Activated CD4-positive, CD25-positive, alpha-beta regulatory T cell treated with anti-CD3 and anti-CD28 coated beads, Interleukin-2, amount 50 U/mL, for 16 hours (primary cell): ENCODE measurements at regions not wholly inside any gene's neighbourhood (a gene's known extent, or its start where the extent isn't known, plus 50 kb on each side); places are given as distances from the start of the nearest gene placed in this dataset.

Experiments
- DNase-seq: peaks from one replicate; pipeline ENCODE4 v3.0.0-alpha.2; 2020; ENCODE audit warnings: low read depth, low spot score

DNA sequence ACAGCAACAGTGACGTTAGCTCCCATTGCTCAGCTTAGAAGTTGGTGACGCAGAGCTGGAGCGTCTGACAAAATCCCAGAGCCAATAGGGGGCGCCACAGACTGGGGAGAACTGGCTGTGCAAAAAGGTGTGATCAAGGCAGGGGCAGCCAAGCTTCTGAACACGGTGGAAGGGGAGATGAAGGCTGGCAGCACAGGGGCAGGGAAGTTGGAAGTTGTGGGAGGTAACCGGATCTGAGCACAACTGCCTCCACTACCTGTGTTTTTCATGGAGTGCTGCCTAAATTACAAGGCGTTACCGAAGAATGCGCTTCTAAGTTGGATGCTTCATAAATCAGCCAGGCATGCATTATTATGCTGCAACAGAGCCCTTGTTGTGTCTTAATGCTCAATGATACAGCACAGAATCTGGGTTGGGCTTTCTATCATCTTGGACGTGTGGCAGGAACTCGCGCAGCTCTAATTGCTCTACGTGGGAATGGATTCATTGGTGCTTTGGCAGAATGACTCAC lies 370.0 kb downstream of the SLC4A3 start:
- DNase-seq: no peak

DNA sequence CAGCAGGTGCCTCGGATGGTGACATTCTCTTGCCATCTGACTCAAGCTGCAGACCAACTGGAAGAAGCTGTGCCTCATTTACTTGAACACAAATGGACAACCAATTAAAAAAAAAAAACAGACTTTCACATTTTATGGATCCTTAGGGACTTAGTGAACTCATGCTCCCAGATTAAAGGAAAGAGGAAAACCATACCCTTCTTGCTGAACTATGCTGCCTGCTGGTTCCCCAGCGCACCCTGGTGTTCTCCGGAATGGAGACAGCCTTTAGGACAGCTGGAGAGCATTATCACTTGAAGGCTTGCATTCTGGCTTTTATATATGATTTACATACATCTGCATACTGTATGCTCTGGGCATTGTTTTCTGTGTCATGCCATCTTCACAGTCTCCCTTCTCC lies 370.7 kb downstream of the SLC4A3 start:
- DNase-seq: no peak

DNA sequence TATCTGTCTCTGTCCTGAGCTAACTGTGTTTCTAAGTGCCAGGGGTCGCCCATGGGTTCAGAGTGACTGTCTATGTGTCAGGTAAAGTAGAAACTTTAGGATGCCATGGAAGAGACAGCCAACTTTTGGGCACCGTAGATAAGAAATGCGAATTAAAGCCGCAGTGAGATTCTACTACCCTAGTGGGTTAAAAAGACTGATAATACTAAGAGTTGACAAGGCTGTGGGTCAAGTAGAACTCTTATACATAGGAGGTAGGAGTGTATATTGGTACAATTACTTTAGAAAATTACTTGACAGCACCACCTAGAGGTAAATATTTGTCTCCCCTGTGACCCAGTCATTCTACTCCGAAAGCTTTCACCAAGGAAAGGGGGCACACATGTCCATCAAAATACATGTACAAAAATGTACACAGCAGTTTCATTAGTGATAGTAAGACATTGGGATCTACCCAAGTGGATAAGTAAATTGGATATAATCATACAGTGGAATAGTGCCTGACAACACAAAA lies 371.3 kb downstream of the SLC4A3 start:
- no peak for DNase-seq

DNA sequence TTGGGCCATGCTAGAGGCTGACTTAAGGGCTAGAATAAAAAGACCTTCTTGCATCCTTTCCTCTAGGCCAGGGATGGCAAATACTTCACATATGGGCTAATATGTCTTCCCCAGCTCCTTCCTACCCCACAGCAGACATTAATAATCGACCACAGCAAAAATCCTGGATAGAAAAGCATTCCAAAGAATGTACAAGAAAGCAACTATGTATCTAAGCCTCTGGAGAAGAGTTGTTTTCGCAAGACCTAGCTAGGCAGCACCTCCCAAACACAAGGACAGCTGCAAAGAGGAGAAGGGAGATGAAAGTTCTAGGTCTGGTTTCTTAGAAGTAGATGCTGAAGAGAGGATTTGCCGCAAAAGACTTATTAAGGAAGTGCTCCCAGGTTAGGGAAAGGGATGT lies 372.6 kb downstream of the SLC4A3 start:
- no peak for DNase-seq

DNA sequence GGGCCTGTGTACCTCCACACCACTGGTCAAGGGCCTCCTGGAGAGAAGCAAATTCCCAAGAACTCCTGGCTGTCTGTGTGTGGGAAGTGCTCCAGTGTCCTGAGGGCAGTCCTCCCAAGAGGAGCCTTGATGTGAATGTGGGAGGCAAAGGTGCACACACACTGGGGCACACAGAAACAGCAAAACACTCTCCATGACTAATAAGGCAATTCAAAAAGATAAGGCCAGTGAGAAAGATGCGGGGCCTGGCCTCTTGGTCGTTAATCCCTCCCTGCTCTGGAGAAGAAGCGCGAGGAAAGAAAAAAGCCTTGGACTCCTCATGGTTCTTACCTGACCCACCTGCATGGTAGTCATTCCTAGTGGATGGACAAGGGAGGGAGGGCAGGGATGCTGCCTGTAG lies 373.2 kb downstream of the SLC4A3 start:
- DNase-seq: no peak

DNA sequence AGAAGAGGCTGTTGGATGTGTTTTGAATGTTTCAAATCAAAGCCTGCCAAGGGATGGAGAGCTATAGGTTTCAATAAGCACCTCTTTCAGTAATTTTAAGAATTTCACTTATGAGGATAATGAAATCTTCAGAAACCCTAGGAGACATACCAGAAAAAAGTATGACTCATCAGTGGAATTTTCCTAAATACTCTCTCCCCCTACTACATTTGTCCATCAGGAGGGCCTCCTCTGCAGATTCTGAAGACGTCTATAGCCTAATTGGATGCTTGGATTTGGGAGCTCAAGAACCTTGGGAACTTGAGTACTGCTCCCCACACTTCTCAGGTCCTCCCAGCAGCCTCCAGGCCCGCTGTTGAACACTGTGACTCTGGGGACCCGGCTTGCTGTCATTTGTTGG lies 374.3 kb downstream of the SLC4A3 start:
- DNase-seq: no peak

DNA sequence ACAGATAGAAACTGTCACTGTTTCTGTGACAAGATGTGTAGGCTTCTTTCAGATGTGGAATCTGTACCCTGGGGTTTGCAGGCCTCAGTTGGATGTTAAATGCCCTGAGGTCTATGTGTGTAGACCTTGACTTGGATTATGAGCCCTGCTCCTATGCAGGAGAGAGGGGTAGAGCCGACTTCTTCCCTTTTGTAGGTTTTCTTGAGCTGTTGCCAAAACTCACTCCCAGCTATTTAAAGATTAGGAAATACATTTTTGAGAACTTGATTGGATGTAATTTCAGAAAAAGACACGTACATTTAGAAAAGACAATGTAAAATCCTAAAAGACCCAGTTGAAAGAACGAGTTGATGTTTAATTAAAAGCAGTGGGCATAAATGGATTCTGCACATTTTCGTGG lies 374.8 kb downstream of the SLC4A3 start:
- no peak for DNase-seq

DNA sequence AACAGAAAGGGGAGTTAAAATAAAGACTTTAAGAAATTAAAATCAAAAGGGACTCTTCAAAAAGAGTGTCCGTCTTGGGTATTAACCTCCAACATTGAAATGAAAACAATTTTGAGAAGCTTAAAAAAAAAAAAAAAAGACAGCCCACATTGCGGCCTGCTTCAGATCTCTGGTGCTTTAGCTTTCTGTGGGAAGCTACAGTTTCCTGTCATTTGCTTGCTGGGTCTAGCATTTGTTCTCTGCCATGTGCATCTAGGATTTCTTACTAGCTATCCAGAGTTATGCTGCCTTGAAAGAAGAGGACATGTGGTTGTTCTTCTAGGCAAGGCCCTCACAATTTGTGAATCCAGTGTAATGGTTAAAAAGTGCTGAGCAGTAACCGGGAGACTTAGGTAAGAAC lies 375.3 kb downstream of the SLC4A3 start:
- no peak for DNase-seq

DNA sequence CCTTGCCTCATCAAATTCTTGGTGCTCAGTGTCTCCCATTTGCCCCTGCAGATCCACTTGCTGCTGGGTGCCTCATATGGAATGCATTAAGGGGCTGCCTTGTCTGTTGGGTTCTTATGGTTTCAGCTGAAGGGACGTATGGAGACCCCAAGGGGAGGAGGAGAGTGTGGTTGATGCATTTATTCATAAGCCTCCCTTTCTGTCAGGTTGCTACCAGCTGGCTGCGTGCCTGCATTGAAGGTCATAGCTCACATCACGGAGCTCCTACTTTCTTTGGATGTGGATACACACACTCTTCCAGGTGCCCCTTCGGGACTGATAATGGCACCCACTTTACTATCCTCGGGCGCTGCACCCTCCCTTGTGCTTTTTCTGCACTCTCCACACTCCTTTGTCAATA lies 377.9 kb downstream of the SLC4A3 start:
- DNase-seq: no peak

DNA sequence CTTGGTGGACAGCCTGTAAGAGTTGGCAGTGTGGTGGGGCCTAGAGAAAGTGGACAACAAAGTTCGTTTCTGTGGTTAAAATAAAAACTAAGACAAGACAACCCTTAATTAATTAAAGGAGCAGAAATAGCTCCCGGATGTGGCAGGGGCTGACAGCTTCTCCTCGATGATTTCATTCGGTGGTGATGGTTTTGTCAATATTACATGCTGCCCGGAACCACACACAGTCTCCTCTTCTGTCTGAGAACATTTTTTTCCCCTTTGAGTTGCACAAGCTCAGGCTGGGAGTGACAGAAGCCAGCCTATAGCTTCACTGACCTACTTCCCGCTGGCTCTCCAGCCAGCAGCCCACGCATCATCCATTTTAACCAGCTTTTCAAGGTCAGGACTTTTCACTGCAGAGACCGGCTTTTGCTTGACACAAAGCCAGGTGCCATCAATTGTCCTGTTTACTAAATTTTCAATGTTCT lies 378.8 kb downstream of the SLC4A3 start:
- DNase-seq: no peak

DNA sequence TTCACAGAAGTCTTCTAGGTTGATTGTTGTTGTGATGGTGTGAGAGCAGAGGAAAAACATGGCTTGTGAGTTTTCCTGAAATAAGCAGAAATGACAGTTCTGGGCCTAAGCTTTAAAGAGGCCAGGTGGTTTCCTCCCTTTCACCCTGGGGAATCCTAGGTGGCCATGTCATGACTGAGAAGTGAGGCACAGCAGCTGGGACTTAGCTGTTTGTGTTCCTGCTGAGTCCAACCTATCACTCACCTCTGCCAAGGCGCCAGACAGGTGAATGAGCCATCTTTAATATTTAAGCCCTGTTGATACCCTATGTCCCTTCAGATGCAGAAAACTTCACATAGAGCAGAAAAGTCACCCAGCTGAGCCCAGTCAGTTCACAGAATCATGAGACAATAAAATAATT lies 384.4 kb downstream of the SLC4A3 start:
- no peak for DNase-seq

DNA sequence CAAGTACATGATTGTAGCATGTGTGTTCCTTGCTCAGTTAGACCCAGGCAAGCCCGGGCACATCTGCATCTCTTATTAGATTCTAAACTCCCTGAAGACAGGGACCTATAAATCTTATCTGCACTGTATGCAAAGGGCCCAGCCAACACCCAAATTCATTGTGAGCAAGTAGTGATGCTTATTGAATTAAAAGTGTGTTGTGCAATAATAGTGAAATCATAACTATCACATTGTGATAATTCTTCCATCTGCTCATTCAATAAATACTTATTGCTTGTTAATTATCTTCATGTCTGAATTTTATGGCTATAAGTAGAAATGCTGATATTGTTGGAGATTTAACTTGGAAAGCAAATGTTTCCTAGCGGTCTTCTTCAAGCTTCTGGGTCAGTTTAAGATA lies 387.5 kb downstream of the SLC4A3 start:
- no peak for DNase-seq

DNA sequence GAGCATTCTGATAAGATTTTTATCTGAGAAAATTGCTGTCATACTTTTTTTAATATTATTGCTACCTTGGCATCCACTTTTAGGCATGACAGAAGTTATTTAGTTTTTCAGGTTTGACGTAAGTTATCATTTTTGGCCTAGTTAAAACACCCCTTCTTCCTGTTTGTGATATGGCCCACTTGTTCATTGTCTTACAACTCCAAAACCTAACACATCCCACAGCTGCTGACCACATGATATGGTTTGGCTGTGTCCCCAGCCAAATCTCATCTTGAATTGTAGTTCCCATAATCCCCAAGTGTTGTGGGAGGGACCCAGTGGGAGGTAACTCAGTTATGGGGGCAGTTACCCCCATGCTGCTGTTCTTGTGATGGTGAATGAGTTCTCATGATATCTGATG lies 388.1 kb downstream of the SLC4A3 start:
- DNase-seq: no peak

DNA sequence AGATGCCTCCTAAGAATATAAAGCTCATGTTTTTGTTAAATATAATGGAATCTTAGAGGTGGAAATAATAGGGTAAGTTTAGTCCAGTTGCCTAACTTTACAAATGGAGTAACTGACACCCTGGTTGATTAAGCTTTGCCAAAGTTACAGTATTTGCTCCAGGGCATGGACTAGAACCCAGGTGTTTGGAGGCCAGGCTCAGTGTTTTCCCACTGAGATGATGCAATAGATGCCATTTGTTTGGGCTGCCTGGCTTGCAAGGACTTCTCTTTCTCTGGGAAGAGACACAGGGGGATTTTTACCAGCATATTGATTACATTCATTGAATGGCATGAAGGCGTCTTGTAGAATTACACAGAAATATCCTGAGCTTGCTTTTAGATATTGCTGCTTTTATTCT lies 397.8 kb downstream of the SLC4A3 start:
- no peak for DNase-seq

DNA sequence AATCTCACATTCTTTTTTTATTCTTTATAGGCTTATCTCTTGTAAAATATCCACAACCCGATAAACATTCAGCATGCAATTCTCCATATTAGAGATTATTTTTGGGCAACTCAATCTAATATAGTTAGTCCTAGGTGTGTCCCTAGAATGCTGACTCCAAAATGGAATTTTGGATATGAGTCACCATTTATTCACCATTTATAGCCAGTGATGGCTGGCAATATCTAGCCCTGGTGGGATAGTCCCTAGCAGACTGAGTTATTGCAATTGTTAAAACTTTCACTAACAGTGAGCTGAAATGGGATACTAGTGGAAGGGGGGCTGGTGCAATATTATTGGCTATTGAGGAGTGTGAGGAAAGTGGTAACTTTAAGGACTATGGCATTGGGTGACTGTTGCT lies 401.6 kb downstream of the SLC4A3 start:
- DNase-seq: no peak

DNA sequence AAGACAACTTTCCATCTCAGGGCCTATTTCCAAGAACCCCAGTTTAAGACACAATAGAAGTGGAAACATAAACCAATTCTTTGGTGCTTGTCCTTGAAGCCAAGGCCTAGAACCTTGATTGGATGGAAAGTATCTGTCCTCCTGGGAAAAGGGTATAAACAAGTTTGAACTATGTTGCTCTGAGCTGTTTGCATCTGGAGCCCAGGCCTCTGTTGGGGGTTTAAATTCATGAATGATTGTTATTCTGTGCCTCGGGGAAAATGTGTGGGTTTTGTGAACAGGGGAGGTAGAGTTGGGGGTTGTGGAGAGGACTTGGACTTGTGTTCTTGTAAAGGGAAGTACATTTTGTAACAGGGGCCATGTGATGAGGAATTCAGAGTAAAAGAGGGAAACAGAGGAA lies 406.1 kb downstream of the SLC4A3 start:
- DNase-seq: no peak

DNA sequence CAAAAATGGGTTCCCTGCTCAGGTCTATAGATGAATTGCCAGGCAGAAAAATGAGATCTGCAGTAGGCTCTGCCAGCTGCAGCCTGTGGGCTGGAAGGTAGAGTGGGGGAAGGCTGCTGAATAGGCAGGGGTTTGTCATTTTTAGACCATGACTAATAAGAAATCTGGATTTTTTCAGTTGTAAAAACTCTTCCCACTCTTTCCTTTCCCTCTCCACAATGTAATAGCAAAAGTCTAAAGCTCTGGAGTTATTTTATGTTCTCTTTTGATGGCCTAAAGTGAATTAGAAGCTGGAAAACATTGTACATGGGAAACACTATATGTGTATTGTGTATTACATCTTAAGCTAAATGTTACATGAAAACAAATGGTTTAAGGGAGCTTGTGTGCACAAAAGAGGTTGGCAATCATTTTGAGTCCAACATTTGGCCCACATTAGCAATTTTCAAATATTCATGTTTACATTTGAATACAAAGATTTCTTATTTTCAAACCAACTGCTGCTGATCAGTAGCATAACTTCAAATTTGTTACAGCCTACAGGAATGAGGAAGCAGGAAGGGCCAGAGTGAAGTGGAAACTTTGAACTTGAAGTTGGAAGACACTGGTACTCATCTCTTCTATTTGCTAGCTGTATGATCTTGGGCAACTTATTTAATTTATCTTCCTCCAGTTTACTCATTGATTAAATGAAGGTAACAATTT lies 407.1 kb downstream of the SLC4A3 start:
- DNase-seq: no peak

DNA sequence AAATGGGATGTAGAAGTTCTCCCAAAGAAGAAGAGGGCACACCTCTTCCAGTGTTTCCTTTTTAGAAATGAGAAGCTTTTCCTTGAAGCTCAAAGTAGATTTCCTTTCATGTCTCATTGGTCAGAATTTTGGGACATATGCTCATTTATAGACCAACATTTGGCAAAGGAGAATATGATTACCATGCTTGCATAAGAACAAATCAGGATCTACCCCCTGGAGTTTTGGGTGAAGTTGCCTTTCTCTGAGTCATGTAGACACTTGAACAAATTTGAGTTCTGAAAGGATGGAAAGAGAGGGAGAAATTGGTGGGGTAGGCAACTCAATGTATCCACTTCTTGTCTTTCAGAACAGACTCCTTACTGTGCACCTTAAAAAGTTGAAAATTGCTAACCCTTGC lies 409.0 kb downstream of the SLC4A3 start:
- DNase-seq: no peak

DNA sequence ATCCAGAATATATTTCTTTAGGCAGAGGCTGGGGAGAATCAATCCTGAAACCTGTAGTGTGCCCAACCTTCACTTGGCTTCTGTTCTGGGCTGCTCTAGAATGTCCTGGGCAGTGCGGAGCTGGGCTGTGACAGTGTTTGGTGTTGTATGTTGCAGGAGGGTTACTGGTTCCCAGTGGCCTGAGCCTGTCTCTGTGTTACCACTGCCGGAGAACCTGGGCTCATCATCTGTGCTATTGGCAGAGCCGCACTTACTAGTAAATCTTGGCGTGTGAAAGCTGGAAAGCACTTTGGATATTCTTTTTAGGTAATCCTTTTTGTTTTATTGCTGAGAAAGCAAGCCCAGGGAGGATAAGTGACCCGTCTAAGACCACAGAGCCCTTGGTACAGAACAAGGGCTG lies 412.9 kb downstream of the SLC4A3 start:
- no peak for DNase-seq

DNA sequence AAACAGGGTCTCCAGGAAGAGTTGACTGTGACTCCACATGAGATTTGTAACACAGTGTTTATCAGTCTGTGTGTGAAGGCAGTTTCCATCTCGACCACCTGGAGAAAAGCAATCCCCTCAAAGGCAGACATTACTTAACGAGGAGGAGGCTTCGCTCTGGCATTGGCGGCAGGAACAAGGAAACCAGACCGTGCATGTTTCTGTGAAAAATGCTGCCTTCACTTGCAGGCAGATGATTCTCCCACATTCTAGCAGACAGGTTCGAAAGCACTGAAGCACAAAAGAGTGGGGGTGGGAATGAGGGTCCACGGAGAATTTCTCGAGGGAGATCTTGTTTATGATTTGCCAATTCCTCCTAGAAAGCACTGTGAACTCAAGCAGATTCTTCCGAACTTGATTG lies 414.0 kb downstream of the SLC4A3 start:
- DNase-seq: no peak

DNA sequence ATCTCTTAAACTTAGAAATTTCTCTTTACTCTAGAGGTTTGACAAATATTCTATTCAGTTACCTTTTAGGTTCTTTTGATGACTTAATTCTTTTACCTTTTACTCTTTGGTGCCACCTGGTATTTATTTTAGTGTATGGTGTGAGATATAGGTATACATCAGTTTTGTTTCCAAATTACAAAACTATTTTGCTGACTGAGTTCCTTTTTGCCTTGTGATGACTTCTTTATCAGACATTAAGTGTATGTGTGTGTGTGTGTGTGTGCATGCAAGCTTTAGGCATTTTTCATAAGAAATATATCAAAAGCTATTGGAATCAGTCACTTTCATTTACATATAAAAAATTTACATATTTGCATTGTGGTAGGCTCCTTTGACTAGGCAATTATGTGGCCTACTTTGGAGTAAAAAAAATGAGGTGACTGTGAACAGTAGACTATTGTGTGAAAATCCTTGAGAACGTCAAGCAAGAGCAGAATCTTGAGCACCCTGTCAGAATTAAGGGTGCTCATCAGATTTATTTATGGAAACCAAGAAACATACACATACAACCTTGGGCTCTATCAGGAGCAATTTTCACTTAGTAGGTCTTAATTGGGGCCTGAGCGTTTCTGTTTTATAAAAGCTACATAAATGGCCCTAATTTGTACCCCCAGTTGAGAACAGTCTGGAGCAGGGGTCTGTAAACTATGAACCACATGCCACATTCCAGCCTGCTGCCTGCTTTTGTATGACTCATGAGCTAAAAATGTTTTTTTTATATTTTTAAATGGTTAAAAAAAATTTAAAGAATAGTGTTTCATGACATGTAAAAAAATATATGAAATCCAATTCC lies 415.9 kb downstream of the SLC4A3 start:
- no peak for DNase-seq

DNA sequence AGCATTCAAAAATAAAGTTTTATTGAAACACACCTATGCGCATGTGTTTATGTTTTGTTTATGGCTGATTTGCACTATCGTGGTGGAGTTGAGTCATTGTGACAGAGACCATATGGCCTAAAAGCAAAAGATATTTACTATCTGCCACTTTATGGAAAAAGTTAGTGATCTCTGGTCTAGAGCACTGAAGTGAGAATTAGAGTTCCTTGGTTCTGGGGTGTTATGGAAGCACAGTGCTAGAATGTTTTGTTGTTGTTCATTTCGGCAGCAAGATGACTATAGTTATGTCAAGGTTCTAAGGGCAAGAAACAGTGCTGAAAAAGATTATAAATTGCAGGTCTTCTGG lies 416.5 kb downstream of the SLC4A3 start:
- no peak for DNase-seq

DNA sequence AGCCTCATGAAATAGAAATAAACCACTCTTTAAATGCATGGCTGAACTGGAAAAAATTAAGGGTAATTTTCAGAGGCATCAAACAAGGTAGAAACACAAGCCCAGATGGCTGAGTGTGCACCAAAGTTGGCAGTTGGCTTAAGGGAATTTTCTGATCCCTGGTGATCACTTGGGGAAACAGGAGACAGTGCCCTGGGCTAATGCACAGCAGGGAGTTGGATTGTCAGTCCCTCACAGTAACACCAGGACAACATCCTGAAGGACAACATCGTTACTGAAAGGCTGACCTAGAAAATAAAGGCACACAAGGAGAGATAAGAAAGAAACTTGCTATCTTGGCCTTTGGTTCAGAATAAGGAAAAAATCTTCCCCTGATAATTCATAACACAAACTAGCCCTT lies 417.0 kb downstream of the SLC4A3 start:
- DNase-seq: no peak
